Kidney epithelial cell (primary cell): ENCODE measurements at regions not wholly inside any gene's neighbourhood (a gene's known extent, or its start where the extent isn't known, plus 50 kb on each side); places are given as distances from the start of the nearest gene placed in this dataset.

Source experiments
- DNase-seq: peaks from one replicate; pipeline ENCODE4 v3.0.0-alpha.2; 2010; ENCODE audit warnings: low read depth
- H3K27me3 ChIP-seq: 2 replicates; pipeline ENCODE4 v1.6.0; 2011; ENCODE audit warnings: low read length; ENCODE audit not compliant: control insufficient read depth, insufficient read depth
- H3K36me3 ChIP-seq: 2 replicates; pipeline ENCODE4 v1.5.1; 2011; ENCODE audit warnings: low read length; ENCODE audit not compliant: control insufficient read depth, insufficient read depth
- H3K4me3 ChIP-seq: 2 replicates; pipeline ENCODE4 v1.5.1; 2011; ENCODE audit warnings: low read depth, mild to moderate bottlenecking, control low read depth, low read length
- CTCF ChIP-seq: IDR thresholded peaks from 2 replicates; pipeline ENCODE4 v1.5.1; 2011; ENCODE audit warnings: mild to moderate bottlenecking, moderate library complexity, low read length, control low read depth, inconsistent platforms; ENCODE audit not compliant: insufficient read depth, poor library complexity, severe bottlenecking

GRCh38 chr11:116432301-116432700, 340.5 kb downstream of the BUD13 start:
- no peaks in the 10 kb centered on the region for H3K27me3 ChIP-seq
- H3K36me3 ChIP-seq: no peaks in the 10 kb centered on the region
- no peak overlapping the region for H3K4me3 ChIP-seq
- DNase-seq: no peak
- TF ChIP-seq CTCF: no peak

- H3K36me3 ChIP-seq: no peaks in the 10 kb centered on the region
- DNase-seq: no peak
- no peaks in the 10 kb centered on the region for H3K27me3 ChIP-seq
- H3K4me3 ChIP-seq: no peak overlapping the region
- TF ChIP-seq CTCF: no peak
Measured at GRCh38 chr11:116431842-116432241, 340.9 kb downstream of the BUD13 start.

- no peak for TF ChIP-seq CTCF
- DNase-seq: no peak
- H3K4me3 ChIP-seq: no peak overlapping the region
- H3K27me3 ChIP-seq: no peaks in the 10 kb centered on the region
- no peaks in the 10 kb centered on the region for H3K36me3 ChIP-seq
Measured at GRCh38 chr11:116428638-116428975, 344.2 kb downstream of the BUD13 start.

- Histone ChIP-seq H3K4me3 (no peak overlapping the region), H3K36me3 (no peaks in the 10 kb centered on the region), H3K27me3 (no peaks in the 10 kb centered on the region)
- DNase-seq: no peak
- TF ChIP-seq CTCF: no peak
Measured at GRCh38 chr11:116427903-116428637, 344.7 kb downstream of the BUD13 start.

- no peaks in the 10 kb centered on the region for H3K36me3 ChIP-seq
- TF ChIP-seq CTCF: no peak
- no peak for DNase-seq
Measured at GRCh38 chr11:116427337-116427902, 345.4 kb downstream of the BUD13 start.

GRCh38 chr11:116426761-116427160, 346.0 kb downstream of the BUD13 start:
- no peaks in the 10 kb centered on the region for H3K27me3 ChIP-seq
- DNase-seq: no peak
- H3K4me3 ChIP-seq: no peak overlapping the region
- TF ChIP-seq CTCF: no peak
- no peaks in the 10 kb centered on the region for H3K36me3 ChIP-seq

More at GRCh38 chr11:116427337-116427902, 345.4 kb downstream of the BUD13 start:
- H3K4me3 ChIP-seq: no peak overlapping the region
- no peaks in the 10 kb centered on the region for H3K27me3 ChIP-seq
